PC-3 (cell line): ENCODE measurements at regions not wholly inside any gene's neighbourhood (a gene's known extent, or its start where the extent isn't known, plus 50 kb on each side); places are given as distances from the start of the nearest gene placed in this dataset.

Experiments
- ATAC-seq: fragments of 200-7000 bp; cut with Tn5 transposase; 2 replicates; pipeline ENCODE4 v1.9.1; 2020; ENCODE audit warnings: mild to moderate bottlenecking, moderate library complexity
- BruUV-seq: library from RNA; stranded (reverse); fragments of 400-500 nt; replicated peaks from 2 replicates; lab custom pipeline; 2021; lab: Mats Ljungman, UMichigan
- CTCF ChIA-PET: fragments of 300-600 bp; sonication (Branson Sonifier 250); formaldehyde crosslinking; loops from one replicate; lab custom pipeline; 2022; ENCODE audit warnings: antibody characterized with exemption; lab: Charles Lee
- POLR2A ChIA-PET: fragments of 300-600 bp; sonication (Branson Sonifier 250); formaldehyde crosslinking; loops from one replicate; lab custom pipeline; 2022; ENCODE audit warnings: antibody characterized with exemption; ENCODE audit not compliant: unreplicated experiment; lab: Charles Lee
- DNase-seq: peaks from one replicate; pipeline ENCODE4 v3.0.0-alpha.2; 2015
- H2AFZ ChIP-seq: fragments of 300-600 bp; sonication (generic); 2 replicates; pipeline ENCODE4 v1.6.0; 2016; ENCODE audit warnings: antibody characterized with exemption, low read length
- H3F3A ChIP-seq: fragments of 300-600 bp; sonication (generic); one replicate; pipeline ENCODE4 v1.6.0; 2017; ENCODE audit warnings: antibody characterized with exemption, low read length, control low read depth, mild to moderate bottlenecking; ENCODE audit not compliant: unreplicated experiment
- H3K27ac ChIP-seq: fragments of 300-600 bp; sonication (generic); 2 replicates; pipeline ENCODE4 v1.5.1; 2016; ENCODE audit warnings: mild to moderate bottlenecking, low read length
- H3K27me3 ChIP-seq: fragments of 300-600 bp; sonication (generic); 2 replicates; pipeline ENCODE4 v1.6.1; 2016; ENCODE audit warnings: low read length, mixed read lengths
- H3K36me3 ChIP-seq: fragments of 300-600 bp; sonication (generic); 2 replicates; pipeline ENCODE4 v1.6.1; 2016; ENCODE audit warnings: low read depth, mixed run types, low read length, mixed read lengths
- H3K4me1 ChIP-seq: fragments of 300-600 bp; sonication (generic); 2 replicates; pipeline ENCODE4 v1.5.1; 2016; ENCODE audit warnings: low read length; ENCODE audit not compliant: insufficient read depth
- H3K4me2 ChIP-seq: fragments of 300-600 bp; sonication (generic); 2 replicates; pipeline ENCODE4 v1.6.0; 2016; ENCODE audit warnings: low read length
- H3K4me3 ChIP-seq: fragments of 300-600 bp; sonication (generic); 2 replicates; pipeline ENCODE4 v1.5.1; 2016; ENCODE audit warnings: mild to moderate bottlenecking, low read length, mixed read lengths
- H3K79me2 ChIP-seq: fragments of 300-600 bp; sonication (generic); 2 replicates; pipeline ENCODE4 v1.6.1; 2017; ENCODE audit warnings: low read length, mixed read lengths
- H3K9ac ChIP-seq: fragments of 300-600 bp; sonication (generic); 2 replicates; pipeline ENCODE4 v1.6.0; 2016; ENCODE audit warnings: mild to moderate bottlenecking, low read length
- H3K9me2 ChIP-seq: fragments of 300-600 bp; sonication (generic); replicated peaks from 2 replicates; pipeline ENCODE4 v1.6.1; 2016; ENCODE audit warnings: mixed run types, low read length, mixed read lengths
- H3K9me3 ChIP-seq: fragments of 300-600 bp; sonication (generic); 2 replicates; pipeline ENCODE4 v1.6.1; 2016; ENCODE audit warnings: low read length, mixed read lengths
- H4K20me1 ChIP-seq: fragments of 300-600 bp; sonication (generic); 2 replicates; pipeline ENCODE4 v1.6.1; 2016; ENCODE audit warnings: low read length, mixed read lengths
- EZH2 ChIP-seq: fragments of 300-600 bp; sonication (generic); IDR thresholded peaks from one replicate; pipeline ENCODE4 v1.6.1; 2017; ENCODE audit warnings: antibody characterized with exemption, mild to moderate bottlenecking, low read length; ENCODE audit not compliant: unreplicated experiment
- EZH2phosphoT487 ChIP-seq: fragments of 300-600 bp; sonication (generic); IDR thresholded peaks from 2 replicates; pipeline ENCODE4 v1.6.1; 2018; ENCODE audit warnings: mild to moderate bottlenecking, antibody characterized with exemption, low read length, borderline replicate concordance
- intact Hi-C: fragments of 100-400 bp; cut with micrococcal nuclease; formaldehyde crosslinking; loops from 2 replicates; pipeline ENCODE4 v1.9.0; 2023
- TF ChIP-seq, protein P1 (sequence below): fragments of 300-600 bp; sonication (generic); conservative IDR thresholded peaks from 2 replicates; pipeline ENCODE4 v1.5.1; 2017; ENCODE audit warnings: antibody characterized with exemption, low read depth, mild to moderate bottlenecking, low read length

DNA sequence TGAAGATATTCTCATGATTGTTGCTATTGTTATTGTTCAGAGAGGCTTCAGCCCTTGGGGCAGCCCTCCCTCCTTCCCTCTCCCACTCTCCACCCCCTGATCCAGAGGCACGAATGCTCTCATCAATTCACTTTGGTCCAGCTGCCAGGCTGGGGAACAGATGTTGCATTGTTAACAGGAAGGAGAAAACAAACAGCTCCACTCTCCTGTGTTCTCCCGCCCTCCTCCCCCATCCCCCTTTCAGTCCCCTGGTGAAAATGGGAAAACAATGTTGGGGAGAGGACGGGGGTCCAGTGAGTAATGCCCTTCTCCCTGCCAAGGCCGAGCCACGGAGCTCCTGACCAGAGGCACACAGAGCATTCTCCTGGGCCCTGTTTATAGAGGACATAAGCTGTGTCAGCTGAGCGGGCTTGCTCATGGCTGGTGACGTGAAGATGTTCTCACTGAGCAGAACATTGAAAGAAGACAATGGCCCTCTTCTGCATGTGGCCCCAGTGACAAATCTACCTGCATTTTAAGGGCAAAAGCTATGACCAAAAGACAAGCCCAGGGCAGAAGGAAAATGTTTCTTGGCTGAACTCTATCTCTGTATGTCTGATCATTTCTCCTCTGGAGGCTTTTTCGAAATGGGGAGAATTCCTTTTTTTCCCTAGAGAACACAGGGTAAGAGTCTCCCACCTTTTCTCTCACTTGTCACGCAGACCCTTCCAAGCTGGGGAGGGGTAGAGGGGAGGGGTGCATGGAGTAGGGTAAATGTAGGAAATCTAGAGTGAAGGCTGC lies 111.7 kb downstream of the GLUL start:
- POLR2A ChIA-PET, result no interaction called here
- H3K79me2 ChIP-seq, result no peaks in the 10 kb centered on the region
- H3K36me3 ChIP-seq, result no peaks in the 10 kb centered on the region
- DNase-seq (no peak), ATAC-seq (no peak)
- TF ChIP-seq, protein P1, sequence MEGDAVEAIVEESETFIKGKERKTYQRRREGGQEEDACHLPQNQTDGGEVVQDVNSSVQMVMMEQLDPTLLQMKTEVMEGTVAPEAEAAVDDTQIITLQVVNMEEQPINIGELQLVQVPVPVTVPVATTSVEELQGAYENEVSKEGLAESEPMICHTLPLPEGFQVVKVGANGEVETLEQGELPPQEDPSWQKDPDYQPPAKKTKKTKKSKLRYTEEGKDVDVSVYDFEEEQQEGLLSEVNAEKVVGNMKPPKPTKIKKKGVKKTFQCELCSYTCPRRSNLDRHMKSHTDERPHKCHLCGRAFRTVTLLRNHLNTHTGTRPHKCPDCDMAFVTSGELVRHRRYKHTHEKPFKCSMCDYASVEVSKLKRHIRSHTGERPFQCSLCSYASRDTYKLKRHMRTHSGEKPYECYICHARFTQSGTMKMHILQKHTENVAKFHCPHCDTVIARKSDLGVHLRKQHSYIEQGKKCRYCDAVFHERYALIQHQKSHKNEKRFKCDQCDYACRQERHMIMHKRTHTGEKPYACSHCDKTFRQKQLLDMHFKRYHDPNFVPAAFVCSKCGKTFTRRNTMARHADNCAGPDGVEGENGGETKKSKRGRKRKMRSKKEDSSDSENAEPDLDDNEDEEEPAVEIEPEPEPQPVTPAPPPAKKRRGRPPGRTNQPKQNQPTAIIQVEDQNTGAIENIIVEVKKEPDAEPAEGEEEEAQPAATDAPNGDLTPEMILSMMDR, result no peak
- no peak for TF ChIP-seq EZH2phosphoT487
- no peak for TF ChIP-seq EZH2
- no peaks in the 10 kb centered on the region for H3K9me3 ChIP-seq
- H4K20me1 ChIP-seq, result no peaks in the 10 kb centered on the region
- BruUV-seq, result no TSS peak
- intact Hi-C loops, result no loop called here
- H3K9me2 ChIP-seq, result no peaks in the 10 kb centered on the region
- no peak overlapping the region for H3K4me3 ChIP-seq
- no peak overlapping the region for H2AFZ ChIP-seq
- no peak overlapping the region for H3K9ac ChIP-seq
- no peak overlapping the region for H3K27ac ChIP-seq
- CTCF ChIA-PET, result no interaction called here
- H3F3A ChIP-seq, result no peaks in the 10 kb centered on the region
- H3K4me1 ChIP-seq, result no peaks in the 10 kb centered on the region
- no peak overlapping the region for H3K4me2 ChIP-seq
- no peaks in the 10 kb centered on the region for H3K27me3 ChIP-seq

DNA sequence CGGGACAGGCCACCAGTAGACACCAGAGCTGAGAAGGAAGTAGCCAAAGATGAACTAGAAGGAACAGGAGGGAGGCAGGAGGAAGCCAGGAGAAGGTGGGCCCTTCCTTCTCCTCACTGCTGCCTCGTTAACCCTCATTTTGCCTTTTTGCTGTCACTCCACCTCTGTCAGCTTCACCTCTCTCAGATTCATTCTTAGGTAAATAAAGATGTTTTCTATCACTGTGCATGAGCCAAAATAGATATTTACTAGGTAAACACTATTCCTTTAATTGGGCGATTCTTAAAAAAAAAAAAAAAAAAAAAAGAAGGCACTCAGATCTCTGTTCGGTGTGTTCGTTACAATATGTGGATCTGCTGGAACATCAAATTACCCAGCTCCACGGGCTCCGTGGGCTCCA lies 112.3 kb downstream of the GLUL start:
- no peak for DNase-seq
- H4K20me1 ChIP-seq, result no peaks in the 10 kb centered on the region

More for the DNA sequence above, 112.3 kb downstream of the GLUL start:
- ATAC-seq, result no peak
- TF ChIP-seq EZH2phosphoT487, result no peak
- TF ChIP-seq EZH2, result no peak
- TF ChIP-seq, protein P1, result no peak
- Histone ChIP-seq H3K9me2 (no peaks in the 10 kb centered on the region), H3K4me2 (no peak overlapping the region), H3K27ac (no peak overlapping the region), H3F3A (no peaks in the 10 kb centered on the region), H3K4me3 (no peak overlapping the region), H3K9me3 (no peaks in the 10 kb centered on the region), H3K4me1 (no peaks in the 10 kb centered on the region), H2AFZ (no peak overlapping the region), H3K79me2 (no peaks in the 10 kb centered on the region), H3K9ac (no peak overlapping the region), H3K27me3 (no peaks in the 10 kb centered on the region), H3K36me3 (no peaks in the 10 kb centered on the region)
- intact Hi-C loops, result no loop called here
- ChIA-PET CTCF (no interaction called here), POLR2A (no interaction called here)
- no TSS peak for BruUV-seq
